Fibroblast of lung (primary cell): ENCODE measurements at regions not wholly inside any gene's neighbourhood (a gene's known extent, or its start where the extent isn't known, plus 50 kb on each side); places are given as distances from the start of the nearest gene placed in this dataset.

ENCODE experiments used
- EZH2 ChIP-seq: IDR thresholded peaks from 2 replicates; pipeline ENCODE4 v1.5.1; 2012; ENCODE audit warnings: low read length, control low read depth, mild to moderate bottlenecking; ENCODE audit errors: missing control alignments
- TF ChIP-seq, protein P1 (sequence below), 2 donors: IDR thresholded peaks in 1 of 2; conservative IDR thresholded peaks in 1 of 2; 1 replicate in 1 of 2; 2 replicates in 1 of 2; pipeline ENCODE4 v1.5.1; 2011 to 2012; ENCODE audit warnings: low read length in 2 of 2, control low read depth in 1 of 2, inconsistent platforms in 1 of 2, low read depth in 1 of 2, mild to moderate bottlenecking in 1 of 2

DNA sequence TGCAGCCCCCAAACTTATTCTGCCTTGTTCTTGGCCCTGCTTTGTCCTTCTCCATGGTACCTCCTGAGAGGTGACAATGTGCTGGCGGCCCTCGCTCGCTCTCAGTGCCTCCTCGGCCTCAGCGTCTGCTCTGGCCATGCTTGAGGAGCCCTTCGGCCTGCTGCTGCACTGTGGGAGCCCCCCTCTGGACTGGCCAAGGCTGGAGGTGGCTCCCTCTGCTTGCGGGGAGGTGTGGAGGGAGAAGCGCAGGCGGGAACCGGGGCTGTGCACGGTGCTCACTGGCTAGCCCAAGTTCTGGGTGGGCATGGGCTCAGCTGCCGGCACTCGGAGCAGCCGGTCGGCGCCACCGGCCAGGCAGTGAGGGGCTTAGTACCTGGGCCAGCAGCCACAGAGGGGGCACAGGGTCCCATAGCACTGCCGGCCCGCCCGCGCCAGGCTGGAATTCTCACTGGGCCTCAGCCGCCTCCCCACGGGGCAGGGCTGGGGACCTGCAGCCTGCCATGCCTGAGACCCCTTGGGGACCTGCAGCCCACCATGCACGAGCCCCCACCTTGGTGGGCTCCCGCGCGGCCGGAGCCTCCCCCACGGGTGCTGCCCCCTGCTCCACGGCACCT is 55.9 kb upstream of the RALGAPA2 start:
- TF ChIP-seq, protein P1, sequence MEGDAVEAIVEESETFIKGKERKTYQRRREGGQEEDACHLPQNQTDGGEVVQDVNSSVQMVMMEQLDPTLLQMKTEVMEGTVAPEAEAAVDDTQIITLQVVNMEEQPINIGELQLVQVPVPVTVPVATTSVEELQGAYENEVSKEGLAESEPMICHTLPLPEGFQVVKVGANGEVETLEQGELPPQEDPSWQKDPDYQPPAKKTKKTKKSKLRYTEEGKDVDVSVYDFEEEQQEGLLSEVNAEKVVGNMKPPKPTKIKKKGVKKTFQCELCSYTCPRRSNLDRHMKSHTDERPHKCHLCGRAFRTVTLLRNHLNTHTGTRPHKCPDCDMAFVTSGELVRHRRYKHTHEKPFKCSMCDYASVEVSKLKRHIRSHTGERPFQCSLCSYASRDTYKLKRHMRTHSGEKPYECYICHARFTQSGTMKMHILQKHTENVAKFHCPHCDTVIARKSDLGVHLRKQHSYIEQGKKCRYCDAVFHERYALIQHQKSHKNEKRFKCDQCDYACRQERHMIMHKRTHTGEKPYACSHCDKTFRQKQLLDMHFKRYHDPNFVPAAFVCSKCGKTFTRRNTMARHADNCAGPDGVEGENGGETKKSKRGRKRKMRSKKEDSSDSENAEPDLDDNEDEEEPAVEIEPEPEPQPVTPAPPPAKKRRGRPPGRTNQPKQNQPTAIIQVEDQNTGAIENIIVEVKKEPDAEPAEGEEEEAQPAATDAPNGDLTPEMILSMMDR (conservative IDR thresholded peaks at IDR 0.05 in 1 of 2, IDR thresholded peaks at IDR 0.05 in 1 of 2; ENCODE audit: low read depth in 1 of 2, low read length in 2 of 2) = no peak
- TF ChIP-seq EZH2 = no peak
